ENCODE measurements at regions not wholly inside any gene's neighbourhood (a gene's known extent, or its start where the extent isn't known, plus 50 kb on each side); places are given as distances from the start of the nearest gene placed in this dataset.

DNA sequence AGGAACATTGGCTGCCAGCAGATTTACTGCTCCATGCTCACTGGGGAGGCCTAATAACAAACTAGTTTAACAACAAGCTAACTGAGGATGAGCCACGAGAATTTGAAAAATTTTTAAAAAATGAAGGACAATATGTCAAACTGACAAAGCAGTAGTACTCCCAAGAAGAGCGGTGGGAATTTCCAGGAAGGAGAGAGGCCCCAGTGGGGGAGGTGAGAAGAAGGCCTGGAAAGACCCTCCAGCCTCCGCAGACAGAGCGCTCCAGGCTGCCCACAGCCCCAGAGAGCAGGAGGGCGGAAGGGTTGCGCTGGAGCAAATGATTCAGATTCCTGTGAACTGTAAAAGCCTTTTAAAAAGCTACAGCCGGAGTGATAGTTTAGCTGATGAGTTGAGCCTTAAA lies 78.5 kb downstream of the SIPA1L2 start:
- no peak for TF ChIP-seq ARNTL (CRISPR knock-in tag; IDR thresholded peaks at IDR 0.05; ENCODE audit: borderline replicate concordance, low read depth)
- TF ChIP-seq, protein P1, sequence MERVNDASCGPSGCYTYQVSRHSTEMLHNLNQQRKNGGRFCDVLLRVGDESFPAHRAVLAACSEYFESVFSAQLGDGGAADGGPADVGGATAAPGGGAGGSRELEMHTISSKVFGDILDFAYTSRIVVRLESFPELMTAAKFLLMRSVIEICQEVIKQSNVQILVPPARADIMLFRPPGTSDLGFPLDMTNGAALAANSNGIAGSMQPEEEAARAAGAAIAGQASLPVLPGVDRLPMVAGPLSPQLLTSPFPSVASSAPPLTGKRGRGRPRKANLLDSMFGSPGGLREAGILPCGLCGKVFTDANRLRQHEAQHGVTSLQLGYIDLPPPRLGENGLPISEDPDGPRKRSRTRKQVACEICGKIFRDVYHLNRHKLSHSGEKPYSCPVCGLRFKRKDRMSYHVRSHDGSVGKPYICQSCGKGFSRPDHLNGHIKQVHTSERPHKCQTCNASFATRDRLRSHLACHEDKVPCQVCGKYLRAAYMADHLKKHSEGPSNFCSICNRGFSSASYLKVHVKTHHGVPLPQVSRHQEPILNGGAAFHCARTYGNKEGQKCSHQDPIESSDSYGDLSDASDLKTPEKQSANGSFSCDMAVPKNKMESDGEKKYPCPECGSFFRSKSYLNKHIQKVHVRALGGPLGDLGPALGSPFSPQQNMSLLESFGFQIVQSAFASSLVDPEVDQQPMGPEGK (CRISPR knock-in tag; IDR thresholded peaks at IDR 0.05; ENCODE audit: borderline replicate concordance), result no peak
- no peak for TF ChIP-seq ZFP30 (CRISPR knock-in tag; IDR thresholded peaks at IDR 0.05)
- TF ChIP-seq BACH2 (CRISPR knock-in tag; IDR thresholded peaks at IDR 0.05; ENCODE audit: borderline replicate concordance), result no peak
- TF ChIP-seq TOX (CRISPR knock-in tag; IDR thresholded peaks at IDR 0.05; ENCODE audit: borderline replicate concordance), result no peak
- TF ChIP-seq OSR1 (CRISPR knock-in tag; IDR thresholded peaks at IDR 0.05), result no peak
- no peak for TF ChIP-seq TCF4 (CRISPR knock-in tag; IDR thresholded peaks at IDR 0.05; ENCODE audit: borderline replicate concordance)
- TF ChIP-seq, protein P2, sequence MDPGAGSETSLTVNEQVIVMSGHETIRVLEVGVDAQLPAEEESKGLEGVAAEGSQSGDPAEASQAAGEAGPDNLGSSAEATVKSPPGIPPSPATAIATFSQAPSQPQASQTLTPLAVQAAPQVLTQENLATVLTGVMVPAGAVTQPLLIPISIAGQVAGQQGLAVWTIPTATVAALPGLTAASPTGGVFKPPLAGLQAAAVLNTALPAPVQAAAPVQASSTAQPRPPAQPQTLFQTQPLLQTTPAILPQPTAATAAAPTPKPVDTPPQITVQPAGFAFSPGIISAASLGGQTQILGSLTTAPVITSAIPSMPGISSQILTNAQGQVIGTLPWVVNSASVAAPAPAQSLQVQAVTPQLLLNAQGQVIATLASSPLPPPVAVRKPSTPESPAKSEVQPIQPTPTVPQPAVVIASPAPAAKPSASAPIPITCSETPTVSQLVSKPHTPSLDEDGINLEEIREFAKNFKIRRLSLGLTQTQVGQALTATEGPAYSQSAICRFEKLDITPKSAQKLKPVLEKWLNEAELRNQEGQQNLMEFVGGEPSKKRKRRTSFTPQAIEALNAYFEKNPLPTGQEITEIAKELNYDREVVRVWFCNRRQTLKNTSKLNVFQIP (CRISPR knock-in tag; IDR thresholded peaks at IDR 0.05; ENCODE audit: borderline replicate concordance, low read depth), result no peak
- TF ChIP-seq ISL1 (CRISPR knock-in tag; IDR thresholded peaks at IDR 0.05), result no peak
- TF ChIP-seq CSRNP3 (CRISPR knock-in tag; IDR thresholded peaks at IDR 0.05), result no peak
- no peak for TF ChIP-seq ESRRG (CRISPR knock-in tag; IDR thresholded peaks at IDR 0.05)
- no peak for TF ChIP-seq CREB5 (CRISPR knock-in tag; IDR thresholded peaks at IDR 0.05; ENCODE audit: low read depth)
